GM21717 (cell line): ENCODE measurements at regions not wholly inside any gene's neighbourhood (a gene's known extent, or its start where the extent isn't known, plus 50 kb on each side); places are given as distances from the start of the nearest gene placed in this dataset.

Experiments used
- ATAC-seq: cut with Tn5 transposase; IDR thresholded peaks from one replicate; pipeline ENCODE4 v1.9.1; 2021; ENCODE audit warnings: mild to moderate bottlenecking, moderate library complexity; ENCODE audit not compliant: unreplicated experiment

GRCh38 chr12:84313323-84313675, 599.3 kb downstream of the SLC6A15 start:
- no peak for ATAC-seq

- no peak for ATAC-seq
These were observed 604.4 kb downstream of the SLC6A15 start for GRCh38 chr12:84308211-84308610.

DNA sequence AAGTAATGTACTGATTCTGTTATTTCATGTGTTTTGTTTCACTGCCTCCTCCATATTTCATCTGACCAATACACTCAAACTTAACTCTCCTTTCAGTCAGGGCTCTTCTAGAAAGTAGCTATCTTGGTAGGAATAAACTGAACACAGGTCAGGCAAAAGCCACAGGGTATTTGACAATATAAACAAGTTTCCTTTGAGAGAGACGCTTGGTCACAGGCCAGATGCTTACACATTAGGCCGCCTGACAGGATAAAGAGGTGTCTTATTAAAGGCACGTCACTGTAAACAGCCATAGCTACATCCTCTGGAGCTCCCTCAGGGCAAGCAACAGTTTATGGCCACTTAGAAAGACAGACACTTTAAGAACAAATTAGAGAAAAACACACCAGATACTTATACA, 607.5 kb downstream of the SLC6A15 start:
- ATAC-seq, result no peak

- no peak for ATAC-seq
These were observed 618.4 kb downstream of the SLC6A15 start for GRCh38 chr12:84294246-84294645.

DNA sequence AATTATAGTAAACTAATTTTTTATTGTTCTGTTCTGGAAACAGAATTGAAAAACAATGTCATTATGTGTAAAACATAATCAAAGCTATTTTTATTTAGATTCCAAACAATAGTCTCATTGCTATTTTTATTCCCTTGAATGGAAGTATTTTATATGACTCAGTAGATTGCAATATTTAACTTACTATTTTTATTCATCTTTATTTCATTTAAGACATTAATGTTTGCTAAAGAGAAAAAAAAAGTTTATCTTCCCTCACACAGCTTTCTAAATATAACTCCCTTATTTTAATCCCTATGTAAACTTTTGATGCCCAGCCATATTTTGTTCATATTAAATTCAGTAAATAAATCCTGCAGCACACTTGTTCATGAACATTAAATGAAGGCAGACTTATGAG, 622.4 kb downstream of the SLC6A15 start:
- no peak for ATAC-seq

DNA sequence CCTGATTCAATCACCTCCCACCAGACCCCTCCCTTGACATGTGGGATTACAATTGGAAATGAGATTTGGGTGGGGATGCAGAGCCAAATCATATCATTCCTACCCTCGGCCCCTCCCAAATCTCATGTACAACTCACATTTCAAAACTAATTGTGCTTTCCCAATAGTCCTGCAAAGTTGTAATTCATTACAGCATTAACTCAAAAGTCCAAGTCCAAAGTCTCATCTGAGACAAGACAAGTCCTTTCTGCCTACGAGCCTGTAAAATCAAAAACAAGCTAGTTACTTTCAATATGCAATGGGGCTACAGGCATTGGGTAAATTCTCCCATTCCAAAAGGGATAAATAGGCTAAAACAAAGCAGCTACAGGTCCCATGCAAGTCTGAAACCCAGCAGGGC, 634.6 kb downstream of the SLC6A15 start:
- no peak for ATAC-seq

- no peak for ATAC-seq
These were observed 636.4 kb downstream of the SLC6A15 start for GRCh38 chr12:84276215-84276614.

GRCh38 chr12:84272324-84272723, 640.3 kb downstream of the SLC6A15 start:
- no peak for ATAC-seq

GRCh38 chr12:84270470-84271140, 642.0 kb downstream of the SLC6A15 start:
- no peak for ATAC-seq

- no peak for ATAC-seq
These were observed 664.7 kb downstream of the SLC6A15 start for GRCh38 chr12:84247931-84248330.

- ATAC-seq, result no peak
These were observed 668.9 kb downstream of the SLC6A15 start for GRCh38 chr12:84243686-84244085.

DNA sequence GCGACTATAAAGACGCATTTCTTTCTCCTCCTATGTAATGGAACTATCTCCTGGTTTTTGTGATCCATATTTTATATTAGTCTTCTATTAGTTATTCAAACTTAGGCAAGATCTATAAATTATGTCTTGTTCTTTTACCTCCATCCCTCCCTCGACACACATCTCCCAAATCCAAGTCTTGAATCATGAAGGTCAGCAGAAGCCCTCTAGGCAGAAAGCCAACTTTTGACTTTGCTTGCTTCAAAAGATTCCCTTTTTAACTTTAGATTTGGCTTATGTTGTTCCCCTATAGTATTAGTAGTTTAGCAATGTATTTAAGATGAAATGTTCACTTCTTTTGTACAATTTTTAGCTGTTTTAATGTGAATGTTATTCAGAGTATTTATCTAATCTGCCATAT, 689.8 kb downstream of the SLC6A15 start:
- ATAC-seq, result no peak

- no peak for ATAC-seq
These were observed 694.2 kb downstream of the SLC6A15 start for GRCh38 chr12:84218406-84218805.

DNA sequence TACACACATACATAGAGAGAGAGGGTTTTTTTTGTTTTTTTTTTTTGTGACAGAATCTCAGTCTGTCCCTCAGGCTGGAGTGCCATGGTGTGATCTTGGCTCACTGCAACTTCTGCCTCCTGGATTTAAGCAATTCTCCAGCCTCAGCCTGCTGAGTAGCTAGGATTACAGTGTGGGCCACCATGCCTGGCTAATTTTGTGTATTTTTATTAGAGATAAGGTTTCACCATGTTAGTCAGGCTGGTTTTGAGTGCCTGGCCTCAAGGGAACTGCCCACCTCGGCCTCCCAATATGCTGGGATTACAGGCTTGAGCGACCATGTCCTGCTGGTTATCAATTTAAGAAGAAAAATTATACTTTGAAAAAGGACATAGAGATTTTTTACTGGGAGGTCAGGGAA, 710.6 kb downstream of the SLC6A15 start:
- ATAC-seq, result no peak

- no peak for ATAC-seq
These were observed 714.2 kb downstream of the SLC6A15 start for GRCh38 chr12:84198294-84198946.

DNA sequence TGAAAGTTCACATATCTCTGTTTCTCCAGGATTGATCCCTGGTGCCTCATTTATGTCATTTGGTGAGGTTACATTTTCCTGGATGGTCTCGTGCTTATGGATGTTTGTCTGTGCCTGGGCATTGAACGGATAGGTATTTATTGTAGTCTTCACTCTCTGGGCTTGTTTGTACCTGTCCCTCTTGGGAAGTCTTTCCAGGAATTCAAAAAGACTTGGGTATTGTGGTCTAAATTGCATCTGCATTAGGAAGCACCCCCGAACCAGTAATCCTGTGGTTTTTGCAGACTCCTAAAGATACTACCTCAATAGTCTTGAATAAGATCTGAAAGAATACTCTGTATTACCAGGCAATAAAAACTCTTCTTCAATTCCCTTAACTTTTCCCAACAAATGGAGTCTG, 720.8 kb downstream of the SLC6A15 start:
- ATAC-seq, result no peak

- no peak for ATAC-seq
These were observed 726.2 kb downstream of the SLC6A15 start for GRCh38 chr12:84186433-84186832.

DNA sequence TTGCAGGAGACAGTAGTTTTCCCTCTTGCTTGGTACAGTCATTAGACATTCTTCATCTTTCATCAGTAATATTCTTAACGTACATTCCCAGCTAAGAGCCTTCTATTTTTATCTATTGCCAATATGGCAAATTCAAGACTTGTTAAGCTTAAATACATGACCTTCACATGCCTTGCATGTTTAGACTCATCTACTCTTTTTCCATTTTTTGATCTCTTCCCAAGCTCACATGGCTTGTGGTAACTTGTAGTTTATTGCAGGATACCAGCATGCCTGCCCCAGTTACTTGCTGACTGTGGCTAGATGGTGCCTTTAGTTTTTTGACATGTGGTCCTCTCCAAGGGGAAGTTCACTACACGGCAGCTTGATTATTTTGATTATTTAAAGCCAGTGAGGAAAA, 729.0 kb downstream of the SLC6A15 start:
- ATAC-seq, result no peak

- ATAC-seq, result no peak
These were observed 738.5 kb downstream of the SLC6A15 start for GRCh38 chr12:84174115-84174514.

- ATAC-seq, result no peak
These were observed 739.7 kb downstream of the SLC6A15 start for GRCh38 chr12:84172823-84173424.

DNA sequence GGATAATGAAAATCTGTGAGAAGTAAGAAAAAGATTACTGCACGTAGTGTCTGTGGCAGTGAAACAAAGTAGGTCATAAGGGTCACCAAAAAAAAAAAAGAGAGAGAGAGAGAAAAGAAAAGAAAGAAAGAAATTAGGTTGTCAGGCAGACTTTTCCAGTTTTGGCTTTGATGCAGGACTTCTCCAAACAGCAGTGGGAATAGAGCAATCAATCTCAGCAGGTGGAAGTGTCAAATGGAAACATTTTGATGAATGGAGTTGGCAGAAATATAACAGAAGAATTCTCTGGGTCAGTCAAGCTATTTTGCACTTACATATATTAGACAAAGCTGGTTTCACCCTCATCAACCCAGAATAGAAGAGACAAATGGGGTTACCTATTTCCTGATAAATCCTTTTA, 745.8 kb downstream of the SLC6A15 start:
- no peak for ATAC-seq

GRCh38 chr12:84165998-84166571, 746.5 kb downstream of the SLC6A15 start:
- no peak for ATAC-seq
